ENCODE measurements at regions not wholly inside any gene's neighbourhood (a gene's known extent, or its start where the extent isn't known, plus 50 kb on each side); places are given as distances from the start of the nearest gene placed in this dataset.
"Not testable (repeated sequence)": the region's sequence is repeated elsewhere in the genome, so short reads cannot be mapped to it uniquely, and the experiment has no call there.

DNA sequence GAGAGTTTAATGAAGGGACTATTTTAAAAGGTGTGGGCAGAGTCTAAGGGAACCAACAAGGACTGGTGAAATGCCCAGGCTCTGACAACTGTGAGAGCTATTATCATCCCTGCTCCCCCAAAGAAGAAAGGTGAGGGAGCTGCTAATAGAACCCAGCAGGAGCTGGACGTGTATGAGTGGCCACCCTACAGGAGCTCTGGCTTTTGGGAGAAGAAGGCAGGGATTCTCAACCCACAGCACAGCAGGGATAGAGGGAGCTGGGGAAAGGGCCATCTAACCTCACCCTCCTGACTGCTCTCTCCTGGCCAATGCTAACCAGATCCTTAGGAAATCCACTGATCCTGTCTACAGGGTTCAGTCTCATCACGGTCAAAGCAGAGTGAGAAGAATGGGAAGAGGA, 57.1 kb downstream of the GRIN2B start:
- H3K4me1 ChIP-seq: no peaks in the 10 kb centered on the region

DNA sequence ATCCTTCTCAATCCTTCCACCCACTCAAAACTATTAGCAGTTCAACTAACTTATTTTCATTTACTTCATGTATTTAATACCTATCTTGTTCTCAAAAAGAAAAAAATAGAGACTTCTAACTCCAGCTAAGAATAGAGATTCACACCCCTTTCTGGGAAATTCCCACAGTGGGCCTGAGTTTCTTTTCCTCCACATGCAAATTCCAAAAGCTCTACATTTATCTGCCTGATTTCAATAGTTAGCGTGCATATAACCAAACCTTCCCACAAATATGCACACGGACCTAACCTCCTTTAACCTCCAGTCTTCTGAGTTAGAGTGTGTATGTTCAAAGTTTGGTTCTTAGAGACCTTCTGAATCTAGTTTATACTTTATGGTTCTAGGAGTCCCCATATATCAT, 62.5 kb downstream of the GRIN2B start:
- peaks cover 8% of the 10 kb centered on the region for H3K4me1 ChIP-seq
- no peak overlapping the region for H3K4me3 ChIP-seq
- no peak overlapping the region for H3K9ac ChIP-seq
- H3K36me3 ChIP-seq: no peaks in the 10 kb centered on the region
- H4K20me1 ChIP-seq: no peaks in the 10 kb centered on the region
- H3K27me3 ChIP-seq: no peaks in the 10 kb centered on the region
- H3K27ac ChIP-seq: no peak overlapping the region
- no peaks in the 10 kb centered on the region for H3K9me3 ChIP-seq
- TF ChIP-seq Cebpa-rat (IDR thresholded peaks at IDR 0.05): no peak
- no peak overlapping the region for H3K4me2 ChIP-seq

More for the DNA sequence above, 57.1 kb downstream of the GRIN2B start:
- Histone ChIP-seq H3K27ac (no peak overlapping the region), H3K9ac (no peak overlapping the region), H3K4me2 (no peak overlapping the region), H3K9me3 (no peaks in the 10 kb centered on the region), H3K36me3 (no peaks in the 10 kb centered on the region), H3K27me3 (no peaks in the 10 kb centered on the region), H4K20me1 (no peaks in the 10 kb centered on the region), H3K4me3 (no peak overlapping the region)
- TF ChIP-seq Cebpa-rat (IDR thresholded peaks at IDR 0.05): no peak

DNA sequence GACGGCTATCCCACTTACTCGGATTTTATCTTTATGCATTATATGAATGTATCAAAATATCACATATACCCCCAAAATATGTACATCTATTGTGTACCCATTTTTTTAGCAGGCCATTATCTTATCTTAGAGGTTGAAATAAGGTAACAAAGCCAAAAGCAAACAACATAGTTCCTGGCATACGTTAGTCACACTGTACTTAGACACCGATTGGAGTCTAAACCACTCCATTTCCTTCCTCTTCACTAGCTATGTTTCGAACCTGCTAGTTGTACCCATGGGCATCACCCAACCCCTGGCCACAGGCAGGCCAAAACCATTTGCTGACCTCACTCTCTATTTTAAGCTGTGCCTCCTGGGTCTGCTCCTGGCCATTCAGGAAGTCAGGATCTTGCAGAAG, 66.3 kb downstream of the GRIN2B start:
- TF ChIP-seq Cebpa-rat (IDR thresholded peaks at IDR 0.05): no peak
- Histone ChIP-seq H3K27ac (no peak overlapping the region), H3K27me3 (no peaks in the 10 kb centered on the region)

DNA sequence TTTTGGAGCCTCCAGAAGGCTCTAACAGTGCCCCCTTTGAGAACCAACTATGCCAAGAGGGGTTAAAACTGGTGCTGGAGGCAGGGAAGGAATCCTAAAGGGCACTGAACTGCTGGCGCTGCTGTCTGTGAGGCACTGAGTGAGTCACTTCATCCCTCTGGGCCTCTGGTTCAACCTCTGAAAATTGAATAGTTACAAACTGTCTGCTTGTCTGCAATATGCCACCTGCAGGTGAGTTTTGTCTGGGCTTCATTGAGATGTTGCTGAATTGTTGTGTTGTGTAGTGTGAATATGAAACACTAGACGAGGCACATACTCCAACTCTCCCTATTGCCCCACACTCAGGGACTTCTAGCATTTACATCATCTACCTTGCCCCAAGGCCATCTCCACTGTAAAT, 68.0 kb downstream of the GRIN2B start:
- Histone ChIP-seq H3K27me3 (no peaks in the 10 kb centered on the region), H3K4me1 (peaks cover 8% of the 10 kb centered on the region), H3K4me3 (no peak overlapping the region), H3K36me3 (no peaks in the 10 kb centered on the region), H3K27ac (no peak overlapping the region), H3K4me2 (no peak overlapping the region), H4K20me1 (no peaks in the 10 kb centered on the region), H3K9me3 (no peaks in the 10 kb centered on the region), H3K9ac (no peak overlapping the region)
- TF ChIP-seq Cebpa-rat (IDR thresholded peaks at IDR 0.05): no peak

More for the DNA sequence above, 66.3 kb downstream of the GRIN2B start:
- Histone ChIP-seq H3K4me1 (peaks cover 8% of the 10 kb centered on the region), H3K4me2 (peak overlapping the region; percentile 37), H4K20me1 (no peaks in the 10 kb centered on the region), H3K9ac (no peak overlapping the region), H3K4me3 (no peak overlapping the region), H3K36me3 (no peaks in the 10 kb centered on the region), H3K9me3 (no peaks in the 10 kb centered on the region)

DNA sequence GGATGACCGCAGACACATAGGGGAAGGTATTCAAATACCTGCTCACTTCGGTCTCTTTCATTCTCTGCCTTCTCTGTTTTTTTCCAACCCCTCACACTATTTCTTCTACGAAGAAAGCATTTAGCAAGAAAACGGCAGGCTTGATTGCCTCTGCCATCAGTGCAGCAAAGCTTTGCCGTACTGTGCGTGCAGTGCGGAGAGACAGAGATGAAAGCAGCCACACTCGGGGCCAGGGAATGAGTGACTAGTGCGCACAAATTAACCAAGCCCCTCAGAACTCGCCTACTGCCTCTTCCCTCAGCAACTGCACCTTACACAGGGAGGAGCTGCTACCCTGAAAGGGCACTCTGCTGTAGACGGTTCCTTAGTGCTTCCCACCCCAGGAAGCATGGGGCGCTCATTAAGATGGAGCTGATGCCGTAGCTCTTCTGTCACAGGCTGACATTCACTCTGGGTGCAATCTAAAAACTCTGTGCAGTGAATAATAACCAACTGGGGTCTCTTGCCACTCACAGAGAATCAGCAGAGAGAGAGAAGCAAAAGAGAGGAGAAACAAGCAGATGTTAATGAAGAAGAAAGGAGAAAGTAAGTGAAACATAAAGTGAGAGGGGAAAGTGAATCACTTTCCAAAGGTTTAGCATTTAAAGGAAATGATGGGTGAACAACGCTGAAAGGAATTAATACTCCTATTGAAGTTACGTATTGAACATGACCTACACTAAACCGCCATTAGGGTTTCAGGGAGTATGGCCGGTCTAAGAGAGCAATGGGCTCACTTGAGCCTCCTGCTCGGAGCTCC, 69.4 kb downstream of the GRIN2B start:
- H3K4me2 ChIP-seq: no peak overlapping the region
- H3K4me1 ChIP-seq: peaks cover 8% of the 10 kb centered on the region
- no peaks in the 10 kb centered on the region for H3K27me3 ChIP-seq
- TF ChIP-seq Cebpa-rat (IDR thresholded peaks at IDR 0.05): no peak
- no peaks in the 10 kb centered on the region for H4K20me1 ChIP-seq
- H3K9ac ChIP-seq: no peak overlapping the region
- no peak overlapping the region for H3K4me3 ChIP-seq
- no peak overlapping the region for H3K27ac ChIP-seq
- H3K36me3 ChIP-seq: no peaks in the 10 kb centered on the region
- no peaks in the 10 kb centered on the region for H3K9me3 ChIP-seq

DNA sequence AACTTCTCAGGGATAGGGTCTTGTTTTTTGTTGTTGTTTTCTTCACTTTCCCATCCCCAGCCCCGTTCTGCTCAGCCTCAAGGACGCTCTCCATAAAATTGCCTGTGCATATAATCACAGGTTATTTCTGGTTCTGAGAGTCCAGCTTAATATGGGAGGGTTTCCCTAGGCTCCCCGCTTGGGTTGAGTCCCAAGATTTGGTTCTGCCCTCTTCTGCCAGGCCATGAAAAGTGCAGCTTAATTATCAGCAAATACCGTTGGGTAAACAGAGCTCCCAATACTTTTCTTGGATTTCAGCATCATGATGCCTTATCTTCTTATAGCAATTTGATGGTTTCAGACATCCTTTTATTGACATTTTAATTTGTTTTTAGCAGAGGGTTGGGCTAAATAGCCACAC, 75.6 kb downstream of the GRIN2B start:
- TF ChIP-seq Cebpa-rat (IDR thresholded peaks at IDR 0.05): no peak
- Histone ChIP-seq H4K20me1 (no peaks in the 10 kb centered on the region), H3K4me1 (no peaks in the 10 kb centered on the region), H3K9ac (no peak overlapping the region), H3K27me3 (no peaks in the 10 kb centered on the region), H3K4me3 (no peak overlapping the region), H3K36me3 (no peaks in the 10 kb centered on the region), H3K4me2 (no peak overlapping the region), H3K27ac (no peak overlapping the region), H3K9me3 (0 out of 2 replicates have a peak, but pooled peaks cover 7% of the 10 kb centered on the region)

DNA sequence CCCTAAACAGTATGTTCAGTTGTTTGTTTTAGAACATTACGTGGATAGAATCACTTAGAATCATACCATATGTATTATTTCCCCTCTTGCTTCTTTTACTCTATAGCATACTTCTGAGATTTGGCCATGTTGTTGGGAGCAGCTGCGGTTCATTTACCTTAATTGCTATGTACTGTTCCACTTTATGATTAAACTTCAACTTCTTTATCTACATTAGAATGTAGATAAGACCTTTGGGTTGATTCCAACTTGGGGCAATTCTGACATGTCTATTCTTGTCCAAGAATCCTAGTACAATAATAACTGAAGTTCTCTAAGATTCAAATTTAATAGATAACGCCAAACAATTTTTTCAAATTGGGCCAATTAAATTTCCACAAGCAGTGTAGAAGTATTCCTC, 80.7 kb downstream of the GRIN2B start:
- 0 out of 2 replicates have a peak, but pooled peaks cover 7% of the 10 kb centered on the region for H3K9me3 ChIP-seq
- H3K27ac ChIP-seq: no peak overlapping the region
- H3K4me2 ChIP-seq: no peak overlapping the region
- no peaks in the 10 kb centered on the region for H4K20me1 ChIP-seq
- no peaks in the 10 kb centered on the region for H3K4me1 ChIP-seq
- H3K9ac ChIP-seq: no peak overlapping the region
- H3K4me3 ChIP-seq: no peak overlapping the region
- no peak for TF ChIP-seq Cebpa-rat (IDR thresholded peaks at IDR 0.05)
- H3K27me3 ChIP-seq: no peaks in the 10 kb centered on the region
- no peaks in the 10 kb centered on the region for H3K36me3 ChIP-seq

DNA sequence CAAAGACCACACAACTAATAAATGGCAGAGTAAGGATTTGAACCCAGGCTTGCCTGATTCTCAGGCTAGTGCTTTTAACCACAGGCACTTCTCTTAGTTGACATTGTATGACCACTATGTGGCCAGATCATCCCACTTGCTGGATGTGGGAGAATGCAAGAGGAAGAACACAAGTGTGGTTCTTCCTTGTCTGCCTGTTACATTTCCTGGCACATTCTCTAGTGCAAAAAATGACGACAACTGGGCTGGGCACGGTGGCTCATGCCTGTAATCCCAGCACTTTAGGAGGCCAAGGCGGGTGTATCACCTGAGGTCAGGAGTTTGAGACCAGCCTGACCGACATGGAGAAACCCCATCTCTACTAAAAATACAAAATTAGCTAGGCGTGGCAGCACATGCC, 83.0 kb downstream of the GRIN2B start:
- not testable (repeated sequence) for H3K9me3 ChIP-seq, H3K4me2 ChIP-seq, H3K4me1 ChIP-seq, H3K9ac ChIP-seq, H4K20me1 ChIP-seq, H3K27me3 ChIP-seq, H3K36me3 ChIP-seq, H3K27ac ChIP-seq, H3K4me3 ChIP-seq

DNA sequence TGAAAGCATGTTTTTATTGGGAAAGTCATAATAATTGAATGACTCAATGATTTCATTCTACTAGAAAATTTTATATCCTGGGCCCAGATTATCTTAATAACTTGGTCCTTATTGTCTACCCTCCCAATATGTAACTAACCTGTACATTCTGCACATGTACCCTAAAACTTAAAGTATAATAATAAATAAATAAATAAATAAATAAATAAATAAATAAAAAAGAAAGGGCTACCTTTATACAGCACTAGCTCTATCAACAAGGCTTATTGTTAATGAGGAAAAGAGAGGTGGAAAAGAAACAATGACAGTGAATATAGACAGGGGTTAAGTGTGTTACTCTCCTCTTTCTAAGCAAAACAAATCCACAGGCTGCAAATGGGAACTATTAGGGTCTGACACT, 83.6 kb downstream of the GRIN2B start:
- no peaks in the 10 kb centered on the region for H3K4me1 ChIP-seq
- TF ChIP-seq Cebpa-rat (IDR thresholded peaks at IDR 0.05): no peak
- H3K36me3 ChIP-seq: no peaks in the 10 kb centered on the region

DNA sequence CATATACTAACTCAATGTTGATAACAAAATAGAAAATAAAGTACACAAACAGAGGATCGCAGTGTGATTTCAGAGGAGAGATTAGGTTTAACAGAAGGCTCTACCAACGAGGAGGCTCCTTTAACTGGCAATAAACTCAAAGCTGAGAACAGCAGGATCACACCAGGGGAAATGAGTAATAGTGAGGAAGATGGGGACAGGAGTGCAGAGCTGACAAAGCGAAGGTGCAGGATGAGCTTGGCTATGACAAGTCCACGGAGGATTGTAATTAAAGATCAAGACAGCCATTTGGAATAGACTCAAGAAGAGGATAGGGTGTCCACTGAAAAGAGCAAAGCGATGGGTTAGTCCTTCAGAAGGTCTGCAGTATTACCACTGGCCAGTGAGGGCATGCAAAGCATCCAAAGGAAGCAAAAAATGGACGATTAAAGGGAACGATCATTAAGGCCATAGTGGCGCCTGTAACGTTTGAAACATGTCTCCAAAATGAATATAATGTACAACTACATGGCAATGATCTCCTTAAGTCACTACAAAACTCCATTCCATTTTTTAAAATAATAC, 85.3 kb downstream of the GRIN2B start:
- H3K27me3 ChIP-seq: no peaks in the 10 kb centered on the region
- H4K20me1 ChIP-seq: no peaks in the 10 kb centered on the region
- no peaks in the 10 kb centered on the region for H3K4me1 ChIP-seq
- H3K9ac ChIP-seq: no peak overlapping the region
- H3K27ac ChIP-seq: no peak overlapping the region
- H3K4me2 ChIP-seq: no peak overlapping the region
- no peak overlapping the region for H3K4me3 ChIP-seq
- H3K36me3 ChIP-seq: no peaks in the 10 kb centered on the region
- no peak for TF ChIP-seq Cebpa-rat (IDR thresholded peaks at IDR 0.05)
- no peaks in the 10 kb centered on the region for H3K9me3 ChIP-seq

More for the DNA sequence above, 83.6 kb downstream of the GRIN2B start:
- no peaks in the 10 kb centered on the region for H4K20me1 ChIP-seq
- H3K9me3 ChIP-seq: no peaks in the 10 kb centered on the region
- H3K9ac ChIP-seq: no peak overlapping the region
- H3K4me2 ChIP-seq: no peak overlapping the region
- H3K27me3 ChIP-seq: no peaks in the 10 kb centered on the region
- no peak overlapping the region for H3K27ac ChIP-seq
- no peak overlapping the region for H3K4me3 ChIP-seq
